ENCODE measurements at regions not wholly inside any gene's neighbourhood (a gene's known extent, or its start where the extent isn't known, plus 50 kb on each side); places are given as distances from the start of the nearest gene placed in this dataset.

DNA sequence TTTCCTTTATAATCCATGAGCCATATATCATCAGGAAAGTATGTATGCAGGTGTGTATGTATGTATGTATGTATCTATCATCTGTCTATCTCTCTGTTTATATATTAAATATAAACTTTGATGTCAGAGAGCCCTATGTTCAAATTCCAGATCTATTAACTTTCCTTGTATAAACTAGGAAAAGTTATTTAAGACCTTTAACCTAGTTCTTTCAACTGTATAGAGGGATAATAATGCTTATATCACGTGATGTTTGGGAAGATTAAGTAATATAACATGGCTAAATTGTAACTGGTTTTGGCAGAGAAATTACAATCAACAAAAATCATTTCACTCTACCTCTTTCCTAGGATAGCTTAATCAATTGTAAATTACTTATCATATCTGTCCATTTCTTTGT is 628.3 kb upstream of the IGFBP3 start:
- CTCF ChIA-PET = no interaction called here
- no peak for TF ChIP-seq ARNT (IDR thresholded peaks at IDR 0.05)
- no peak for TF ChIP-seq ELF4 (IDR thresholded peaks at IDR 0.05)
- TF ChIP-seq BHLHE40 (IDR thresholded peaks at IDR 0.05; ENCODE audit: borderline replicate concordance) = no peak
- TF ChIP-seq SP1 (IDR thresholded peaks at IDR 0.05) = no peak
- TF ChIP-seq LEF1 (IDR thresholded peaks at IDR 0.05; ENCODE audit: borderline replicate concordance) = no peak
- TF ChIP-seq, protein P1, sequence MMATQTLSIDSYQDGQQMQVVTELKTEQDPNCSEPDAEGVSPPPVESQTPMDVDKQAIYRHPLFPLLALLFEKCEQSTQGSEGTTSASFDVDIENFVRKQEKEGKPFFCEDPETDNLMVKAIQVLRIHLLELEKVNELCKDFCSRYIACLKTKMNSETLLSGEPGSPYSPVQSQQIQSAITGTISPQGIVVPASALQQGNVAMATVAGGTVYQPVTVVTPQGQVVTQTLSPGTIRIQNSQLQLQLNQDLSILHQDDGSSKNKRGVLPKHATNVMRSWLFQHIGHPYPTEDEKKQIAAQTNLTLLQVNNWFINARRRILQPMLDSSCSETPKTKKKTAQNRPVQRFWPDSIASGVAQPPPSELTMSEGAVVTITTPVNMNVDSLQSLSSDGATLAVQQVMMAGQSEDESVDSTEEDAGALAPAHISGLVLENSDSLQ (IDR thresholded peaks at IDR 0.05) = no peak
- POLR2A ChIA-PET = interaction anchor here (0.9 kb wide), 1 partner anchor 32 kb away, joined by 3 read pairs; no protein-coding TSS in a partner anchor
- DNase-seq (ENCODE audit: extremely low spot score) = no peak

DNA sequence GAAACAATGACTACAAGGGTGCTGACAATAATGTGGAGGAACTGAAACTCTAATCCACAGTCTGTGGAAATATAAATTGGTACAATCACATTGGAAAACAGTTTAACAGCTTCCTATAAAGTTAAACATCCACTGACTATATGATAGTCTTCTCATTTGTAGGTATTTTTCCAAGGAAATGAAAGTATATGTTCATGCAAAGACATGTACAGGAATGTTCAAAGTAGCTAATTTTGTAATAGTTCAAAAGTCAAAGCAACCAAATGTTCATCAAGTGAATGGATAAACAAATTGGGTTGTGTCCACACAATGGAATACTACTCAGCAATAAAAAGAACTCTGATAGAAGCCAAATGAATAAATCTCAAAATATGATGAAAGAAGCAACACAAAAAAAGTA is 626.0 kb upstream of the IGFBP3 start:
- TF ChIP-seq CTBP1 (IDR thresholded peaks at IDR 0.05; ENCODE audit: borderline replicate concordance) = no peak
- TF ChIP-seq ELF4 (IDR thresholded peaks at IDR 0.05) = no peak
- no peak for TF ChIP-seq TARDBP (IDR thresholded peaks at IDR 0.05)
- TF ChIP-seq NFRKB (IDR thresholded peaks at IDR 0.05) = no peak
- no peak for TF ChIP-seq FOXK2 (IDR thresholded peaks at IDR 0.05)
- no peak for TF ChIP-seq ARNT (IDR thresholded peaks at IDR 0.05)
- TF ChIP-seq BHLHE40 (IDR thresholded peaks at IDR 0.05; ENCODE audit: borderline replicate concordance) = no peak
- ChIA-PET CTCF (no interaction called here), POLR2A (no interaction called here)
- no peak for DNase-seq (ENCODE audit: extremely low spot score)

DNA sequence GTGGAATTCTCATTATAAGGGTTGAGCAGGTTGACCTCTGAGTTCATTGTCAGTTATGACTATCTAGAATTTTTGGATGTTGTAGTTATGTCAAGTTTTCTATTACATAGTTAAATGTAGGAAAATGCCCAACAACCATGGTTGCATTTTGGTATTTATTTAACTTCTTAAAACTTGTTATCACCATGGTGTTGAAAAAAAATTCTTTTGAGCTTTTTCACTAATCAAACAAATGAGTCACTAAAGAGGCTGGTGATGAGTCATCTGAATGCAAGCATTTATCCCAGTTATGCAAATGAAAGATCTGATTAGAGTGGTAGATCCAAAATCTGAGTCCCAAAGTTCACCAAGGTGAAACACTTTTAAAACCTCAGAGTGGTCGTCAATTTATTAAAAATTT is 624.7 kb upstream of the IGFBP3 start:
- CTCF ChIA-PET = no interaction called here
- POLR2A ChIA-PET = no interaction called here
- DNase-seq (ENCODE audit: extremely low spot score) = no peak
- TF ChIP-seq FOXM1 (IDR thresholded peaks at IDR 0.05; ENCODE audit: borderline replicate concordance) = no peak
- no peak for TF ChIP-seq HDGF (IDR thresholded peaks at IDR 0.05; ENCODE audit: borderline replicate concordance)
- TF ChIP-seq CTBP1 (IDR thresholded peaks at IDR 0.05; ENCODE audit: borderline replicate concordance) = no peak
- no peak for TF ChIP-seq LEF1 (IDR thresholded peaks at IDR 0.05; ENCODE audit: borderline replicate concordance)
- TF ChIP-seq BHLHE40 (IDR thresholded peaks at IDR 0.05; ENCODE audit: borderline replicate concordance) = no peak

DNA sequence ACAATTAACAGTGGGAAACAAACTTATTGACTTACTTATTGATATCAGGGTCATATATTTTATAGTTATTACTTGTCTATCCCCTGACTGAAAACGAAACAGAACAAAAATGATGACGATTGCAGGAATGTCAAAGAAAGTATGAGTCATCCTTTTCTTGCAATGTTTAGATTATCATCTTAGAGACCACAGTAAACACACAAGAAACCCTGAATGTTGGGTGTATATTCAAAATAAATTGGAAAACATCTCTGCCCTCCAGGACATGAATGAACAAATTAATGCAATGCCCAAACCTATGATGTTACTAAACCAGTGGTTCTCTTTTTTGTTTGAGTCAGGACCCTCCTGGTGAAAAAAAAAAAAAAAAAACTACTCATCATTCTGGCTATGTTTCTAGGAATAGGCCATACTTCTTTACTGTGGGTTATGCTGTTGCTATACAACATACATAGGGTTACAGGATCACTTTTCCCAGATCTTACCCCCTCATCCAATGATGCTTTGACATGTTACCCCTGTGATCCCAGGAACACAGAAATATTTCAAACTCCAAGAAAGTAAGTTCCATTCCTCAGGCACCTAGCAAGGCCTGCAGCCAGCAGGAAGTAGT is 623.4 kb upstream of the IGFBP3 start:
- ChIA-PET CTCF (interaction anchor here (1.3 kb wide), 1 partner anchor 13 kb away, joined by 3 read pairs; no protein-coding TSS in a partner anchor), POLR2A (no interaction called here)
- DNase-seq (ENCODE audit: extremely low spot score) = no peak
- TF ChIP-seq FOXA1 (IDR thresholded peaks at IDR 0.05) (no peak), NFRKB (IDR thresholded peaks at IDR 0.05) (no peak), ZNF384 (IDR thresholded peaks at IDR 0.05) (no peak), ELF4 (IDR thresholded peaks at IDR 0.05) (no peak), HDGF (IDR thresholded peaks at IDR 0.05; ENCODE audit: borderline replicate concordance) (no peak), ARNT (IDR thresholded peaks at IDR 0.05) (no peak), FOXM1 (IDR thresholded peaks at IDR 0.05; ENCODE audit: borderline replicate concordance) (no peak), SUZ12 (IDR thresholded peaks at IDR 0.05) (no peak), SP1 (IDR thresholded peaks at IDR 0.05) (no peak), BHLHE40 (IDR thresholded peaks at IDR 0.05; ENCODE audit: borderline replicate concordance) (no peak), TARDBP (IDR thresholded peaks at IDR 0.05) (no peak), CTBP1 (IDR thresholded peaks at IDR 0.05; ENCODE audit: borderline replicate concordance) (no peak), LEF1 (IDR thresholded peaks at IDR 0.05; ENCODE audit: borderline replicate concordance) (no peak)
- TF ChIP-seq, protein P1 (IDR thresholded peaks at IDR 0.05) = no peak

DNA sequence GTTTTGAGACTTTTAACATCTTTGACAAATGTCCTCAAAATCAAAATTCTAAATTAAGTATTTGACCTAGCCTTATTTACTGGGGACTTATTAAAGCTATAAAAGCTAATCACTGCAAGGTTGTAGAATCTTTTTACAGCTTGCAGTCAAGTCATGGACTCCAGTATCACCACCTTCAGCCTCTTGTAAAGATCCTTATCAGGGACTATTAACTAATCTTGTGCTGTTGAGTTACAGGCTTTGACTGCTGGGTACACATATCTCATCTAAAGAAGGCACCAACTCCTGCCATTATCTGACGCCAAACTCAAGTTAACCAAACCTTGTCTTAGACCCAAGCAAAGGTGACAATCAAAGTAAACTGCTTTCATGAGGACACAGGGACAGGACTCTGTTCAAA is 621.0 kb upstream of the IGFBP3 start:
- ChIA-PET CTCF (interaction anchor here (0.6 kb wide), 1 partner anchor 536 kb away, joined by 3 read pairs; no protein-coding TSS in a partner anchor), POLR2A (no interaction called here)
- TF ChIP-seq BHLHE40 (IDR thresholded peaks at IDR 0.05; ENCODE audit: borderline replicate concordance) (no peak), ZNF384 (IDR thresholded peaks at IDR 0.05) (no peak), HDGF (IDR thresholded peaks at IDR 0.05; ENCODE audit: borderline replicate concordance) (no peak)
- DNase-seq (ENCODE audit: extremely low spot score) = no peak

DNA sequence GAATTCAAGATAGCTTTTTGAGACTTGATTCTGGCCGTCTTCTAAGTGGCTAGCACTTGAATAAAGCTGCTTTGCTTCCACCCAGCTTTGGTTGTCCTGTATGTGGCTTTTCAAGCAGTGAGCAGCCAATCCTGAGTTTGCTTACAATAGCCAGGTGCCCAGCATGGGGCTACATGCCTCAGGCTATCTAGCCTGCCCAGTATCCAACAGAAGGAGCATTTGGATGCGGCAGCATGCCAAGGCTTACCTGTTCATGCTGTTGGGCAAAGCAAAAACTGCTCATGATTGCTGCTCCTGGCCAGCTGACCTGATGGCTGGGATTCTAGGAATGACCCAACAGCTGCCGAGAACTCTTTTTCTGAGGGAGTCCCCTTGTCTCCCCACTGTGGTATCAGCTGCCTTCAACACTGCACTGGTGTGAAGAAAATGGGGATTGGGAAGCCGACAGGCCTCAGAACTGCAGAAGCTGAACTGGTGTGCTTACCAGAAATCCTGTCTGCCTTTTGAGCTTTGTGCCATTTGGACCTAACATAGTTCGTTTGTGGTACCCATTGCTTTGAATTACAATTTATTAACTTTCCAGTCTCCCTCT is 618.9 kb upstream of the IGFBP3 start:
- ChIA-PET CTCF (no interaction called here), POLR2A (no interaction called here)
- no peak for TF ChIP-seq BHLHE40 (IDR thresholded peaks at IDR 0.05; ENCODE audit: borderline replicate concordance)
- no peak for TF ChIP-seq HDGF (IDR thresholded peaks at IDR 0.05; ENCODE audit: borderline replicate concordance)
- no peak for TF ChIP-seq ELF4 (IDR thresholded peaks at IDR 0.05)
- no peak for TF ChIP-seq FOXK2 (IDR thresholded peaks at IDR 0.05)
- no peak for TF ChIP-seq NFRKB (IDR thresholded peaks at IDR 0.05)
- TF ChIP-seq CTBP1 (IDR thresholded peaks at IDR 0.05; ENCODE audit: borderline replicate concordance) = no peak
- TF ChIP-seq LEF1 (IDR thresholded peaks at IDR 0.05; ENCODE audit: borderline replicate concordance) = no peak
- no peak for TF ChIP-seq FOXM1 (IDR thresholded peaks at IDR 0.05; ENCODE audit: borderline replicate concordance)
- no peak for TF ChIP-seq SP1 (IDR thresholded peaks at IDR 0.05)
- TF ChIP-seq SUZ12 (IDR thresholded peaks at IDR 0.05) = no peak
- DNase-seq (ENCODE audit: extremely low spot score) = no peak

DNA sequence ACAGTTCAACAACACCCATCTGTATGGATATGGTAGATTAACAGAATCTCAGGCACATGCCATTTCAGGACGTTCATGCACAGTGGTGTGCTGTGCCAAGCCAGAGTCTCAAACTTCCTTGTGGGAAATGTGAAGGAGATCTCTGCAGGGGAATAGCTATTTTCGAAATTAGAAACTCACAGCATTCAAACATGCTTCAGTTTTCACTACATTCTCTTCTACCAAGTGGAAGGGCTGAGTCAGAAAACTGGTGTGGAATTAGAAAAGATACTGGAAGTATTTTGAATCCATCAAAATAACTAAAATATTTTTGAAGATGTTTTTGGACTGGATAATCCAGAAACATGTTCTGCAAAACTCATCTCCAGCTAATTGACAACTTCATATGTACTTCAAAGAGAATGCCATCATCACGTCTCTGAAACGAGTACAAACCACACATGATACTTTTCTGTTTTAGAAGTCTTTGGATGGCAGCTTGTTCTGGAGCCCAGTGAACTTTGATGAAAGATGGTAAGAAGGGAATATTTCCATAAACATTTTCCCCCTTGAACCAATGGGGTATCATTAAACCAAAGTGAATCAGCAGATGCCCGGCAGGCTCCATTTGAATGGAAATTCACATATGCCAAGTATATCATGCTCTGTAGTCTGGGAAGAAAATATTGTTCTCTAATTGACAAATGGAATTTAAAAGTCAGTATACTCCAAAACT is 616.3 kb upstream of the IGFBP3 start:
- TF ChIP-seq TARDBP (IDR thresholded peaks at IDR 0.05) (no peak), LEF1 (IDR thresholded peaks at IDR 0.05; ENCODE audit: borderline replicate concordance) (no peak), L3MBTL2 (conservative IDR thresholded peaks at IDR 0.05) (no peak), HDGF (IDR thresholded peaks at IDR 0.05; ENCODE audit: borderline replicate concordance) (no peak), FOXA1 (IDR thresholded peaks at IDR 0.05) (no peak), SP1 (IDR thresholded peaks at IDR 0.05) (no peak), BHLHE40 (IDR thresholded peaks at IDR 0.05; ENCODE audit: borderline replicate concordance) (no peak)
- CTCF ChIA-PET = no interaction called here
- POLR2A ChIA-PET = no interaction called here
- DNase-seq (ENCODE audit: extremely low spot score) = no peak

Measured in HEK293T (cell line).